ENCODE measurements at regions not wholly inside any gene's neighbourhood (a gene's known extent, or its start where the extent isn't known, plus 50 kb on each side); places are given as distances from the start of the nearest gene placed in this dataset.

DNA sequence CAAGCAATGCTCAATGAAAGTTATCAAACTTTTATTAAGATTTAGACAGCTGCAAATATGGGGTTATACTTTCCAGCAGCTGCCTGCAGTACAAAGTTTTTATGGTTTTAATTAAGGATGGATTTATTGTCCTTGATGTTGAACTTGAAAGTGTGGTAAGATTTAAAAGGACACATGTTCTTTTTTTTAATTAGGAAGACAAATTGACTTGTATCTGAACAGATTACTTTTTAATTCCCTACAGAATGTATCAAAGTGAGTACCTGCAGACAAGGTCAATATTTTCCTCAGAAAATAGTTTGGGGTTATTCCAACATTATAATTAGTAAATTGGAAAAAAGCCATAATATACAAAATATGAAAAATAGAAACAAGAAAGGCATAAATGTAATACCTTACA, 218.2 kb upstream of the NEIL3 start:
- TF ChIP-seq, protein P1, sequence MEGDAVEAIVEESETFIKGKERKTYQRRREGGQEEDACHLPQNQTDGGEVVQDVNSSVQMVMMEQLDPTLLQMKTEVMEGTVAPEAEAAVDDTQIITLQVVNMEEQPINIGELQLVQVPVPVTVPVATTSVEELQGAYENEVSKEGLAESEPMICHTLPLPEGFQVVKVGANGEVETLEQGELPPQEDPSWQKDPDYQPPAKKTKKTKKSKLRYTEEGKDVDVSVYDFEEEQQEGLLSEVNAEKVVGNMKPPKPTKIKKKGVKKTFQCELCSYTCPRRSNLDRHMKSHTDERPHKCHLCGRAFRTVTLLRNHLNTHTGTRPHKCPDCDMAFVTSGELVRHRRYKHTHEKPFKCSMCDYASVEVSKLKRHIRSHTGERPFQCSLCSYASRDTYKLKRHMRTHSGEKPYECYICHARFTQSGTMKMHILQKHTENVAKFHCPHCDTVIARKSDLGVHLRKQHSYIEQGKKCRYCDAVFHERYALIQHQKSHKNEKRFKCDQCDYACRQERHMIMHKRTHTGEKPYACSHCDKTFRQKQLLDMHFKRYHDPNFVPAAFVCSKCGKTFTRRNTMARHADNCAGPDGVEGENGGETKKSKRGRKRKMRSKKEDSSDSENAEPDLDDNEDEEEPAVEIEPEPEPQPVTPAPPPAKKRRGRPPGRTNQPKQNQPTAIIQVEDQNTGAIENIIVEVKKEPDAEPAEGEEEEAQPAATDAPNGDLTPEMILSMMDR (IDR thresholded peaks at IDR 0.05; ENCODE audit: low read depth, low read length), result no peak
- TF ChIP-seq EZH2phosphoT487 (IDR thresholded peaks at IDR 0.05; ENCODE audit: low read depth), result no peak
